ENCODE measurements at regions not wholly inside any gene's neighbourhood (a gene's known extent, or its start where the extent isn't known, plus 50 kb on each side); places are given as distances from the start of the nearest gene placed in this dataset.
A peak's percentile ranks its signal among the peaks of the same experiment; 100 is the strongest.

DNA sequence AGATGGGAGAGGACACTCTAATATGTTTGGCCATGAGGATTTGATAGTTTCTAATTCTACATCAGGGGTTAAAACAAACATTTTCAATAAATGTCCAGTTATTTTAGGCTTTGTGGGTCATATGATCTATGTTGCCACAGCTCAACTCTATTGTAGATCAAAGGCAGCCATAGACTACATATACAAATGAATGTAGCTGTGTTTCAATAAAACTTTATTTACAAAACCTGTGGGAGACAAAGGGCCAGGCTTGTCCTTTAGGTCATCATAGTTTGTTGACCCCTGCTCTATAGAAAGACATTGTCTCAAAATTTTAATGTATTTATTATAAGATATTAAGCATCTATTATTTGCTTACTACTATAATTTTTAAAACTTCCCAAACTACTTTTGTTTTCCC is 325.4 kb upstream of the MEF2C start:
- Histone ChIP-seq H3K27me3 (no peaks in the 10 kb centered on the region), H3K9me3 (no peaks in the 10 kb centered on the region), H3K4me3 (ENCODE audit: low read depth in 1 of 2, low read length in 1 of 2) (no peak overlapping the region), H3K4me1 (ENCODE audit: control insufficient read depth in 1 of 2, insufficient read depth in 1 of 2, low read depth in 1 of 2, low read length in 1 of 2) (no peaks in the 10 kb centered on the region), H3K27ac (no peak overlapping the region), H3K36me3 (no peaks in the 10 kb centered on the region)
- TF ChIP-seq, protein P1, sequence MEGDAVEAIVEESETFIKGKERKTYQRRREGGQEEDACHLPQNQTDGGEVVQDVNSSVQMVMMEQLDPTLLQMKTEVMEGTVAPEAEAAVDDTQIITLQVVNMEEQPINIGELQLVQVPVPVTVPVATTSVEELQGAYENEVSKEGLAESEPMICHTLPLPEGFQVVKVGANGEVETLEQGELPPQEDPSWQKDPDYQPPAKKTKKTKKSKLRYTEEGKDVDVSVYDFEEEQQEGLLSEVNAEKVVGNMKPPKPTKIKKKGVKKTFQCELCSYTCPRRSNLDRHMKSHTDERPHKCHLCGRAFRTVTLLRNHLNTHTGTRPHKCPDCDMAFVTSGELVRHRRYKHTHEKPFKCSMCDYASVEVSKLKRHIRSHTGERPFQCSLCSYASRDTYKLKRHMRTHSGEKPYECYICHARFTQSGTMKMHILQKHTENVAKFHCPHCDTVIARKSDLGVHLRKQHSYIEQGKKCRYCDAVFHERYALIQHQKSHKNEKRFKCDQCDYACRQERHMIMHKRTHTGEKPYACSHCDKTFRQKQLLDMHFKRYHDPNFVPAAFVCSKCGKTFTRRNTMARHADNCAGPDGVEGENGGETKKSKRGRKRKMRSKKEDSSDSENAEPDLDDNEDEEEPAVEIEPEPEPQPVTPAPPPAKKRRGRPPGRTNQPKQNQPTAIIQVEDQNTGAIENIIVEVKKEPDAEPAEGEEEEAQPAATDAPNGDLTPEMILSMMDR (IDR thresholded peaks at IDR 0.05), result no peak

- no peaks in the 10 kb centered on the region for H3K36me3 ChIP-seq
- H3K4me1 ChIP-seq (ENCODE audit: control insufficient read depth in 1 of 2, insufficient read depth in 1 of 2, low read depth in 1 of 2, low read length in 1 of 2), result no peaks in the 10 kb centered on the region
- H3K27ac ChIP-seq, result no peak overlapping the region
- TF ChIP-seq, protein P1 (IDR thresholded peaks at IDR 0.05), result no peak
- no peaks in the 10 kb centered on the region for H3K27me3 ChIP-seq
- peaks cover 4% of the 10 kb centered on the region for H3K9me3 ChIP-seq
- H3K4me3 ChIP-seq (ENCODE audit: low read depth in 1 of 2, low read length in 1 of 2), result no peak overlapping the region
Observed at GRCh38 chr5:89204756-89205155, 321.8 kb upstream of the MEF2C start.

DNA sequence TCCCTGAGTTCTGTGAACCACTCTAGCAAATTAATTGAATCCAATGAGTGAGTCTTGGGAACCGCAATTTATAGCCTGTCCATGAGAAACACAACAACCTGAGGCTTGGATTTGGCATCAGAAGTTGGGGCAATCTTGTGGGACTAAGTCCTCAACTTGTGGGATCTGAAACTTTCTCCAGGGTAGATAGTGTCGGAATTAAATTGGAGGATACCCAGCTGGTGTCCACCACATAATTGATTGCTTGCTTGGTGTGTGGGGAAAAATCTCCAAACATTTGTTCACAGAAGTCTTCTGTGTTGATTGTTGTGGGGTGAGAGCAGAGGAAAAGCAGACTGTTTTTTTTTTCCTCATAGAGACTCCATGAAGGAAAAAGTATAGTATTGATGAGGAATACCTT is 320.6 kb upstream of the MEF2C start:
- H3K36me3 ChIP-seq, result no peaks in the 10 kb centered on the region
- TF ChIP-seq, protein P1 (IDR thresholded peaks at IDR 0.05), result no peak
- H3K27me3 ChIP-seq, result no peaks in the 10 kb centered on the region
- H3K4me1 ChIP-seq (ENCODE audit: control insufficient read depth in 1 of 2, insufficient read depth in 1 of 2, low read depth in 1 of 2, low read length in 1 of 2), result no peaks in the 10 kb centered on the region
- H3K9me3 ChIP-seq, result peaks cover 5% of the 10 kb centered on the region
- no peak overlapping the region for H3K4me3 ChIP-seq (ENCODE audit: low read depth in 1 of 2, low read length in 1 of 2)
- no peak overlapping the region for H3K27ac ChIP-seq

GRCh38 chr5:89200899-89201298 is 317.9 kb upstream of the MEF2C start:
- H3K9me3 ChIP-seq, result peaks cover 5% of the 10 kb centered on the region
- TF ChIP-seq, protein P1 (IDR thresholded peaks at IDR 0.05), result no peak
- no peaks in the 10 kb centered on the region for H3K27me3 ChIP-seq
- no peaks in the 10 kb centered on the region for H3K4me1 ChIP-seq (ENCODE audit: control insufficient read depth in 1 of 2, insufficient read depth in 1 of 2, low read depth in 1 of 2, low read length in 1 of 2)
- no peaks in the 10 kb centered on the region for H3K36me3 ChIP-seq
- no peak overlapping the region for H3K27ac ChIP-seq
- H3K4me3 ChIP-seq (ENCODE audit: low read depth in 1 of 2, low read length in 1 of 2), result no peak overlapping the region

- H3K27ac ChIP-seq, result no peak overlapping the region
- H3K4me3 ChIP-seq (ENCODE audit: low read depth in 1 of 2, low read length in 1 of 2), result no peak overlapping the region
- no peaks in the 10 kb centered on the region for H3K27me3 ChIP-seq
- peaks cover 5% of the 10 kb centered on the region for H3K9me3 ChIP-seq
- no peaks in the 10 kb centered on the region for H3K36me3 ChIP-seq
- H3K4me1 ChIP-seq (ENCODE audit: control insufficient read depth in 1 of 2, insufficient read depth in 1 of 2, low read depth in 1 of 2, low read length in 1 of 2), result no peaks in the 10 kb centered on the region
- TF ChIP-seq, protein P1 (IDR thresholded peaks at IDR 0.05), result no peak
Observed at GRCh38 chr5:89199306-89199705, 316.3 kb upstream of the MEF2C start.

GRCh38 chr5:89191374-89191773 is 308.4 kb upstream of the MEF2C start:
- Histone ChIP-seq H3K4me1 (ENCODE audit: control insufficient read depth in 1 of 2, insufficient read depth in 1 of 2, low read depth in 1 of 2, low read length in 1 of 2) (peaks cover 28 to 37% of the 10 kb centered on the region in 2 experiments), H3K4me3 (ENCODE audit: low read depth in 1 of 2, low read length in 1 of 2) (no peak overlapping the region), H3K27me3 (no peaks in the 10 kb centered on the region), H3K36me3 (no peaks in the 10 kb centered on the region), H3K9me3 (no peaks in the 10 kb centered on the region), H3K27ac (peak overlapping the region; percentile 73)
- TF ChIP-seq, protein P1 (IDR thresholded peaks at IDR 0.05), result no peak

Measured in neutrophil (primary cell).